ENCODE measurements at regions not wholly inside any gene's neighbourhood (a gene's known extent, or its start where the extent isn't known, plus 50 kb on each side); places are given as distances from the start of the nearest gene placed in this dataset.

- DNase-seq (ENCODE audit: low read depth in 2 of 2): no peak
These were observed 170.7 kb downstream of the THBS2 start for GRCh38 chr6:169082817-169083507.

DNA sequence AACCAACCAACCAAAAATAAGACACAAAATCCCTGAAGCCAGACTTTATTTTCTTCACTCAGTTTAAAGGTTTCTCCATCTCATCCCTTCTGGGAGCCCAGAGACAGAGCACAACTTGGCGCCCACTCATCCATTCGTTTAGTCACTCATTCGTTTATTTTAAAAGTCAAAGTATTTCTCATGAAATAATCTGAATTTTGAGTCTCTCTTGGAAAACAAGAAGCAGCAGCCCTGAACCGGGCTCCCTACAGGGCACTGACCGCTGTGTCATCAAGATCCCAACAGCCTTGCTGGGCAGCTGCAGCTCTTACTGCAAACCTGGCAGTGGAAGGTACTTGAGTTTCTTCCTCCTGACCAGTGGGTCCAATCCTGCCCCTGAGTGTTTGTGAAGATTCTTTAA lies 171.6 kb downstream of the THBS2 start:
- no peak for DNase-seq (ENCODE audit: low read depth in 2 of 2)

GRCh38 chr6:169081248-169081647 lies 172.4 kb downstream of the THBS2 start:
- no peak for DNase-seq (ENCODE audit: low read depth in 2 of 2)

- no peak for DNase-seq (ENCODE audit: low read depth in 2 of 2)
These were observed 174.0 kb downstream of the THBS2 start for GRCh38 chr6:169079650-169080049.

- no peak for DNase-seq (ENCODE audit: low read depth in 2 of 2)
These were observed 175.1 kb downstream of the THBS2 start for GRCh38 chr6:169078399-169079145.

DNA sequence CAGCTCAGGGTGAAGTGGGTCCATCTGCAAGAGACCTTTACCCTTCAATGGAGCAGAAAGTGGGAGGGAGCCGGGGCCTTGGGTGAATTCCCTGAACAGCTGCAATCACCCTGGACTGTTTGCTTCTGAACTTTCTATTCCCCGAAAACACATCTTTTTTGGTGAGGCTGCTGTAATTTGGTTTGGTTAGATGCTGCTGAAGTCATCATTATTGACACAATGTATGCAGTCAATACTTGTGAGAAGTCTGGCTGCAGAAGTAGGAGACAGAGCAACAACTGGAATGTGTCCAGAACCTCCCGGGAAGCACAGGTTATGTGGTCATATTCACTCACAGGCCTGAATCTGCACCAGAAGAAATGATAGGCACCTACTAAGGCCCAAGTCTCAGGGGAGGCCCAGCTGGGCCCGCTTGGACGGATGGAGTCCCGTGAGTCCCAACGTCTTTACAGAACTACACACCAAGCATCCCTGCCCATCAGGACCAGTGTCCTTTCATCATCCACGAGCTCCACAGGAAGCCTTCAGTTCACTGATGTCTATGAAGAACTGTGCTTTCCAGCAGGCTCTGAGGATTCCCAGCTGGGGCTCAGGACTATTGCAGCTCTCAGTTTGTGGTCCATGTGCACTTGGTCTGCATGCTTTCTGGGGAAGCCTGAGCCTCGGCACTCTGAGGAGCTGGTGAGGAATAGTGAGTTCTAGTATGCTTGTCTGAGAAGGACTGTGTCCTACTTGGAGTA lies 177.6 kb downstream of the THBS2 start:
- DNase-seq (ENCODE audit: low read depth in 2 of 2): no peak

DNA sequence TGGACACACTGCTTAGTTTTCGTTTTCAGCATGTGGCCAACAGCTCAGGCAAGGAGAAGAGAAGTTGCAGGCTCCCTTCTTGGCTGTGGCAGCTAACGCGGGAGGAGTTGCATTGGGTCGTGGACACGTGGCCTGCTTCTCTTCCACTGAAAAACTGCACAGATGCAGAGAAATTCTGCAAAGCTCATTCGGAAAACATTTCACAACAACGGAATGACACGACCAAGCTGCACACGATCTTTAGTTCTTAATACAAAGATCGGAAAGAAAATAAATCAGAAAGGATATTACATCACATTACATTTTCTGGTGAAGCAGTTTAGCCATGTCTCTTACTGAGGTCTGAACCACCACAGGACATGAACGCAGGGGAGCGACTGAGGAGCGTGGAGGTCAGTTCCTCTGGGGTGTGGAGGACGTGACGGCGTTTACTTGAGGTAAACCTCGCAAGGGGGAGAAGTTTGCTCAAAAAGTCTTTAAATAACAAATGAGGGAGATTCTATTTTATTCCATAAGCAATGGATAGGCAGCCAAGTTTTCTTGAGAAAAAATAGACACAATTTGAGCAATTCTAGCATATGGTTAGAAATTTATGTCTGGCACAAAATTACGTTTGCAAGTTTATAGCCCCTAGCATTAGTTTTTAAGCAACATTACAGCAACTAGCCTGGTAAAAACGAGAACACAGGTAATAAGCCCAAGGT lies 178.3 kb downstream of the THBS2 start:
- DNase-seq (ENCODE audit: low read depth in 2 of 2): no peak

GRCh38 chr6:169074526-169074925 lies 179.1 kb downstream of the THBS2 start:
- DNase-seq (ENCODE audit: low read depth in 2 of 2): no peak

DNA sequence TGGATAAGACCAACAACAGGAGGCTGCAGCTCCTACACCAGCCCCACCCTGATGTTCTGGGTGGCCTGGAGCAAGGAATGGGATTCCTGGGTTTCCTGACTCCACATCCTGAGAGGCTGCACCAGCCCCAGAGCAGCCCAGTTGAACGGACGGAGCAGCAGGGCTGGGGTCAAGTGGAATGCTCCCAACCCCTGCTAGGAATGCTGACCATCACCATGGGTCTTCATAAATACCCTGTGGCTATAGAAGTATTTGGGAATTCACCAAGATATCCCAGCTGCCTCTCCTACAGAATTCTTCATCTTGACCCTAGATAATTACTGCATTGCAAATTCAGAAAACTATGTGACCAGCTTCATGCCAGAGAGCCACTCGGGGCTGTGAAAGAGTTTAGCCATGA lies 180.3 kb downstream of the THBS2 start:
- DNase-seq (ENCODE audit: low read depth in 2 of 2): no peak

GRCh38 chr6:169072127-169073042 lies 181.3 kb downstream of the THBS2 start:
- DNase-seq (ENCODE audit: low read depth in 2 of 2): no peak

DNA sequence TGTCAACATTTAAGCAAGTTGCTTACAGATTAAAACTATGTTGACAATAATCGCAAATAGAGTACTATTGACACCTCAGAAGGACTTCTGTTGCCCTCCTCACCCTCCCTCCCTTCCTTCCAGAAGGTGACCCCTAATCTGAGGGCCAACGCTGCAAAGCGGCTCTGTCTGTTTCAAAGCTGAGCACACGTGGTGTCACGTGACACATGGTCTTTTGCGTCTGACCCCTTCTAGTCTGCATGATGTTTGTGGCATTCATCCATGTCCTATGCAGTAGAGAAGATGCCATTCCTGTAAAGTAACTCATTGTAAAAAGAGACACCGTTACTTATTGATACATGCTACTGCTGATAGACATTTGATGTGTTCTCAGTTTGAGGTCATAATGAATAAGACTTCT lies 182.3 kb downstream of the THBS2 start:
- DNase-seq (ENCODE audit: low read depth in 2 of 2): no peak

DNA sequence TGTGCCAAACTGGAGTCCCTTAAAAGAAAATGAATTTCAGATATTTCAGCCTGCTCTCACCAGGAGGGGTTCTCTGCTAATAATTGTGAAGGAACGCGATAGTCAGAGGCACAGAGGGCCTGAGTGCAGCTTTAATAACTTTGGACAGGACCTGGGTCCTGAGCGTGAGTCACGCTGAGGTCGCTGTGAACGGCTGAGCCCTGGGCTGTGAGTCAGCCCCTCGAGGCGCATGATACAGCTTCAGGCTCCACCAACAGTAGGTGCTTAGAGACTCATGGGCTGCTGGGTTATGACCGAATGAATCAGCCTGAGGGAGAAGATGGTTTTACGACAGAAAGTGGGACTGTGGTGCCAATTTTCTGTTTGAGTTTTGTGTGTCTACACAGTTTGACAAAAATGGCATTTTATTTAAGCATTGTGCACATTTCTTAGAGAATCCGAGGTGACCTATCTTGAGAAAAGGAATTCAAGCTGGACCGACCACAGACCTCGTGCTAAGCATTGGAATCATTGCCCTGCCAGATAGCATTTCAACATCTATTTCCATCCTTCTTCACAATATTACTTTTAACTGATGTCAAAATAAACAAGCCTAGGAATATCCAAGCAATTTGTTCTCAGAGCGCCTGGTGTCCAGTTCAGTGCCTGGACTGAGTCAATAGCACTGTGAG lies 183.0 kb downstream of the THBS2 start:
- DNase-seq (ENCODE audit: low read depth in 2 of 2): no peak

DNA sequence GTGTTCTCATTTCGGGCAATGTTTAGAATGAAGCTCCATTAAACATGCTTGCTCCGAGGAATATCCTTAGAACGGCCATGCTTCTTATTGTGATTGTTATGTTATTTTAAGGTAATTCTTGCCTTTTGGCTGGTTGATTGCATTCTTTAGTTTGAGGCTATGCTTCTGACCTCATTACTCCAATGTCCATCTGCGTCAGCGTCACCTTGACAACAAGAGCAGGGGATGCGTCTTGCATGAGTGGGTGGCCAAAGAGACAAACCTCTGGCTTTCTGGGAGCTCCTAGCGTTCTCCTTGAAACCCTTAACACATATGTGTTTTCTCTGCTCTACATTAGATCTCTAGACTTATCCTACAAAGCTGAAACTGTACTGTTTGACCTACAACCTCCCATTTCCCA lies 184.3 kb downstream of the THBS2 start:
- DNase-seq (ENCODE audit: low read depth in 2 of 2): no peak

DNA sequence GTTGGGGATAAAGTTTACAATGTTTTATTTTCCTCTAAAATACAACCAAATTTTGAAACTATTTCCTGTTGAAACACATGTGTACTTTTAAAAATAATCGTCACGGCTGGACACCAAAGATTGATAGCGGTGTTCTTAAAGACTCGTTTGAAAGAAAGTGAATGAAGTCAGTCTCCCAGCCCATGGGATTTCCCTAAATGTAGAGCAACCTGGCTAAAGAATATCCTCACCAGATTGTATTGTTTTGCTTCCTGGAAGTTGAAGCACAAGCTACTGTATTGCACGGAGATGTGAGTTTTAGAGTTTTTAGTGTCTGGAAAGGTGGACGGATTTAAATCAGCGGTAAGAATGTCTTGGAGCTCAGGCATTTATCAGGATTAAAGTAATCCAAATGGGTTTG lies 189.5 kb downstream of the THBS2 start:
- no peak for DNase-seq (ENCODE audit: low read depth in 2 of 2)

DNA sequence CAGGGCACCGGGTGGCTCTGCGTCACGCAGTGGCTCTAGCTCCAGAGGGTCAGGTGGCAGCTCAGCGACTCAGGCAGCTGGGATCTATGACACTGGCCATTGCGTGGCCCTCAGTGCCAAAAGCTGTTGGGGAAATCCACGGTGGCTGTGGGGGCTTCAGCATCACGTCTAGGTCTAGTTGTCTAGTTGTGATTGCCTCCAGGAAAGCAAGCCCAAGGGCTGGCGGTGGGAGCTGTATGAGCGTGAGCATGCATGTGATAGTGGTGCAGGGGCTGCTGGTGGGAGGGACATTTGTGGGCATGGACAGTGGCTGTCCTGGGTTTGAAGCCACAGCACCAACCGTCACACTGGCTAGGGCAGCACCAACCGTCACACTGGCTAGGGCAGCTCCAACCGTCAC lies 191.4 kb downstream of the THBS2 start:
- DNase-seq (ENCODE audit: low read depth in 2 of 2): no peak

- no peak for DNase-seq (ENCODE audit: low read depth in 2 of 2)
These were observed 195.0 kb downstream of the THBS2 start for GRCh38 chr6:169058634-169059033.

DNA sequence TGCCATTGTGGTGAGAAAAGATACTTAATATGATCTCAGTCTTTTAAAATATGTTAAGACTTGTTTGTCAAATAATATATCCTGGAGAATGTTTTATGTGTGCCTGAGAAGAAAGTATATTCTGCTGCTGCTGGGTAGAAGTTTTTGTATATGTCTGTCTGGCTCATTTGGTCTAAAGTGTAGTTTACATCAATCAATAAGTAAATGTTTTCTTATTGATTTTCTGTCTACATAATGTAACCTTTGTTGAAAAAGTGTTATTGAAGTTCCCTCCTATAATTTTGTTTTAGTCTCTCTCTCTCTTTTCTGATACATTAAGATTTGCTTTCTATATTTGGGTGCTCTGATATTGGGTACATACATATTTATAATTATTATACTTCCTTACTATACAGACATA lies 201.2 kb downstream of the THBS2 start:
- DNase-seq (ENCODE audit: low read depth in 2 of 2): no peak

DNA sequence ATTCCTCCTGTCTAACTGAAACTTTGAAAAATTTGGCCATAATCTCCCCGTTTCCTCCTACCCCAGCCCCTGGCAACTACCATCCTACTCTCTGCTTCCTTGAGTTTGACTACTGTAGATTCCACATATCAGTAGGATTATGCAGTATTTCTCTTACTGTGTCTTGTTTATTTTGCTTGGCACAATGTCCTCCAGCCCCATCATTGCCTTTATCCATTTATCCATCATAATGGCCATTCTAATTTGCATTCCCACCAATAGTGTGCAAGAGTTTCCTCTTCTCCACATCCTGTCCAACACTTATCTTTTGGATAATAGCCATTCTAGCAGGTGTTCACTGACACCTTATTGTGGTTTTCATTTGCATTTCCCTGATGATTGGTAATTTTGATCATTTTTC lies 202.3 kb downstream of the THBS2 start:
- DNase-seq (ENCODE audit: low read depth in 2 of 2): no peak

DNA sequence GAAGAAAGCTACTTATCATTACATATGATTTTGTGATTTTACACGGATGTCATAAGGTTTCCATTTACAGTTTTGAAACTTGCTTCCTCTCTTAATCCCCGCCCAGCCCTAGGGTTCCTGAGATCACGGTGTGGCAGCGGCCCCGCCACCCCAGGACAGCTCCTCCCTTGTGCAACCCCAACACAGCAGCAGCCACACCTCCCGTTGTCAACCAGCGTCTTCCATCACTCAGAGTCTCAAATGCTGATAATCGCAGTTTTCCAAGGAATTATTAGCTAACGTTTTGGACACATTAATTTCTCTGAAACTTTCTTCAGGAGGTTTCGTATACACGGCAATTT lies 204.8 kb downstream of the THBS2 start:
- no peak for DNase-seq (ENCODE audit: low read depth in 2 of 2)

DNA sequence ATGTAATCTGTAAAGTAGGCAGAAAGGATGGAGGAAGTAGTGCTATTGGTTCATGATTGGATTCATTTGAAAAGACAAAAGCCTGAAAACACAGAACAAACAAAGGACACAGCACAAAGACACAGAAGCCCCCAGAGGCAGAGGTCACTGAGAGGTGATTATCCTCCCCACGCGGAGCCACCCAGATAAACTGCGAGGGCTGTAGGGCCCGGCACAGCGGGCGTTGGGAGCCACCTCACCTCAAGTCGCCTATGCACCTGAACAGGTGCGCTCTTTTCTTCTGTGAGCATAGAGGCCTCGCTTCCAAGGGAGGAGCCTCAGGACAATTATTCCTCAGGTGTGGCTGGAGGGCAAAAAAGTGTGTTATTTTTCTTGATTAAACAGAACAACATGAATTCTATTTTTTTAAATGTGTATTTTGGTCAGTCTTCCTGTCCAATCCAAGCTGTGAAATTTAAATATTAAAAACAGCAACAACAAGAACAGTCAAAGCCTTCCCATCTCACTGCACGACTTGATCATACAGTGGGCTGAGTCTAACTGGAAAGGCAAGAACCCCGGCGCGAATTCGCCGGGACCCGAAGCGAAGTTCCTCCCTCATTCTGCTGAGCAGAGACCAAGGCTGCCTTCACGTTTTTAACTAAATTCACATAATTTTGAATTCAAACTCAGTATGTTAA lies 205.3 kb downstream of the THBS2 start:
- no peak for DNase-seq (ENCODE audit: low read depth in 2 of 2)

Data from stimulated activated CD8-positive, alpha-beta memory T cell treated with anti-CD3 and anti-CD28 coated beads, Interleukin-7, amount 100 ng/mL, for 4 hours (primary cell).